Activated CD4-positive, alpha-beta memory T cell treated with anti-CD3 and anti-CD28 coated beads for 36 hours (primary cell): ENCODE measurements at regions not wholly inside any gene's neighbourhood (a gene's known extent, or its start where the extent isn't known, plus 50 kb on each side); places are given as distances from the start of the nearest gene placed in this dataset.
"Not testable (repeated sequence)": the region's sequence is repeated elsewhere in the genome, so short reads cannot be mapped to it uniquely, and the experiment has no call there.

Source experiments
- CTCF ChIA-PET: fragments of 350-600 bp; sonication (Branson Sonifier 250); formaldehyde crosslinking; loops from one replicate; lab custom pipeline; 2021; ENCODE audit warnings: antibody characterized with exemption, inconsistent platforms; lab: Charles Lee
- POLR2A ChIA-PET: fragments of 350-600 bp; sonication (Branson Sonifier 250); formaldehyde crosslinking; loops from one replicate; lab custom pipeline; 2021; ENCODE audit warnings: antibody characterized with exemption; lab: Charles Lee
- DNase-seq: peaks from one replicate; pipeline ENCODE4 v3.0.0-alpha.2; 2020
- H3K27ac Mint-ChIP-seq: one replicate; pipeline ENCODE4 v1.8.0; 2021; ENCODE audit warnings: mixed read lengths
- H3K27me3 Mint-ChIP-seq: one replicate; pipeline ENCODE4 v1.8.0; 2021; ENCODE audit warnings: mixed read lengths
- H3K36me3 Mint-ChIP-seq: one replicate; pipeline ENCODE4 v1.8.0; 2021; ENCODE audit warnings: mixed read lengths
- H3K4me1 Mint-ChIP-seq: one replicate; pipeline ENCODE4 v1.8.0; 2021; ENCODE audit warnings: low read depth, mixed read lengths
- H3K4me3 Mint-ChIP-seq: one replicate; pipeline ENCODE4 v1.8.0; 2021; ENCODE audit warnings: mild to moderate bottlenecking, mixed read lengths
- H3K9me3 Mint-ChIP-seq: one replicate; pipeline ENCODE4 v1.8.0; 2021; ENCODE audit warnings: mixed read lengths
- intact Hi-C: fragments of 100-400 bp; cut with micrococcal nuclease; formaldehyde crosslinking; loops from one replicate; pipeline ENCODE4 v1.15.1; 2023

GRCh38 chr10:28879246-28879645, 201.9 kb downstream of the BAMBI start:
- ChIA-PET CTCF (interaction anchor here (0.6 kb wide), 1 partner anchor 201 kb away, joined by 3 read pairs; no protein-coding TSS in a partner anchor), POLR2A (no interaction called here)
- H3K36me3 Mint-ChIP-seq, result no peaks in the 10 kb centered on the region
- H3K4me1 Mint-ChIP-seq, result no peaks in the 10 kb centered on the region
- H3K9me3 Mint-ChIP-seq, result no peaks in the 10 kb centered on the region
- peaks cover 6% of the 10 kb centered on the region for H3K27me3 Mint-ChIP-seq
- DNase-seq, result no peak
- intact Hi-C loops, result no loop called here
- H3K4me3 Mint-ChIP-seq, result no peak overlapping the region
- H3K27ac Mint-ChIP-seq, result no peak overlapping the region

- no peaks in the 10 kb centered on the region for H3K4me1 Mint-ChIP-seq
- H3K27ac Mint-ChIP-seq, result no peak overlapping the region
- no peaks in the 10 kb centered on the region for H3K9me3 Mint-ChIP-seq
- DNase-seq, result no peak
- intact Hi-C loops, result no loop called here
- ChIA-PET POLR2A (no interaction called here), CTCF (interaction anchor here (0.6 kb wide), 1 partner anchor 202 kb away, joined by 3 read pairs; no protein-coding TSS in a partner anchor)
- no peak overlapping the region for H3K4me3 Mint-ChIP-seq
- peaks cover 2% of the 10 kb centered on the region for H3K27me3 Mint-ChIP-seq
- H3K36me3 Mint-ChIP-seq, result no peaks in the 10 kb centered on the region
Observed at GRCh38 chr10:28879875-28880682, 202.8 kb downstream of the BAMBI start.

- H3K36me3 Mint-ChIP-seq, result no peaks in the 10 kb centered on the region
- POLR2A ChIA-PET, result no interaction called here
- intact Hi-C loops, result no loop called here
Observed at GRCh38 chr10:28880683-28880950, 203.3 kb downstream of the BAMBI start.

GRCh38 chr10:28881171-28881882, 204.0 kb downstream of the BAMBI start:
- H3K4me3 Mint-ChIP-seq, result no peak overlapping the region
- ChIA-PET POLR2A (no interaction called here), CTCF (no interaction called here)
- peaks cover 2% of the 10 kb centered on the region for H3K27me3 Mint-ChIP-seq
- no peaks in the 10 kb centered on the region for H3K4me1 Mint-ChIP-seq
- H3K36me3 Mint-ChIP-seq, result no peaks in the 10 kb centered on the region
- no peak overlapping the region for H3K27ac Mint-ChIP-seq
- intact Hi-C loops, result no loop called here
- no peaks in the 10 kb centered on the region for H3K9me3 Mint-ChIP-seq
- no peak for DNase-seq

More at GRCh38 chr10:28880683-28880950, 203.3 kb downstream of the BAMBI start:
- no peak for DNase-seq
- no peaks in the 10 kb centered on the region for H3K4me1 Mint-ChIP-seq
- peaks cover 2% of the 10 kb centered on the region for H3K27me3 Mint-ChIP-seq
- no peaks in the 10 kb centered on the region for H3K9me3 Mint-ChIP-seq
- no peak overlapping the region for H3K4me3 Mint-ChIP-seq
- no peak overlapping the region for H3K27ac Mint-ChIP-seq
- CTCF ChIA-PET, result no interaction called here

GRCh38 chr10:28883741-28884423, 206.6 kb downstream of the BAMBI start:
- POLR2A ChIA-PET, result no interaction called here
- H3K9me3 Mint-ChIP-seq, result no peaks in the 10 kb centered on the region

GRCh38 chr10:28890121-28890950, 213.0 kb downstream of the BAMBI start:
- ChIA-PET POLR2A (no interaction called here), CTCF (interaction anchor here (0.9 kb wide), 1 partner anchor 14 kb away, joined by 3 read pairs; no protein-coding TSS in a partner anchor)
- no peak overlapping the region for H3K4me3 Mint-ChIP-seq

More at GRCh38 chr10:28883741-28884423, 206.6 kb downstream of the BAMBI start:
- DNase-seq, result no peak
- intact Hi-C loops, result no loop called here
- Mint-ChIP-seq H3K36me3 (no peaks in the 10 kb centered on the region), H3K4me1 (no peaks in the 10 kb centered on the region), H3K4me3 (no peak overlapping the region), H3K27me3 (peaks cover 2% of the 10 kb centered on the region), H3K27ac (no peak overlapping the region)
- CTCF ChIA-PET, result no interaction called here

GRCh38 chr10:28891058-28891713, 213.9 kb downstream of the BAMBI start:
- Mint-ChIP-seq H3K9me3 (no peaks in the 10 kb centered on the region), H3K4me3 (no peak overlapping the region), H3K4me1 (no peaks in the 10 kb centered on the region), H3K27ac (no peak overlapping the region), H3K27me3 (no peaks in the 10 kb centered on the region), H3K36me3 (no peaks in the 10 kb centered on the region)
- ChIA-PET CTCF (no interaction called here), POLR2A (no interaction called here)
- no peak for DNase-seq
- intact Hi-C loops, result no loop called here

More at GRCh38 chr10:28890121-28890950, 213.0 kb downstream of the BAMBI start:
- intact Hi-C loops, result no loop called here
- DNase-seq, result no peak
- Mint-ChIP-seq H3K27me3 (no peaks in the 10 kb centered on the region), H3K36me3 (no peaks in the 10 kb centered on the region), H3K9me3 (no peaks in the 10 kb centered on the region), H3K27ac (no peak overlapping the region), H3K4me1 (no peaks in the 10 kb centered on the region)

- POLR2A ChIA-PET, result no interaction called here
- H3K27me3 Mint-ChIP-seq, result no peaks in the 10 kb centered on the region
Observed at GRCh38 chr10:28892818-28893547, 215.7 kb downstream of the BAMBI start.

GRCh38 chr10:28894146-28894545, 216.8 kb downstream of the BAMBI start:
- intact Hi-C loops, result no loop called here
- ChIA-PET POLR2A (no interaction called here), CTCF (no interaction called here)
- Mint-ChIP-seq H3K27ac (no peak overlapping the region), H3K4me3 (no peak overlapping the region), H3K36me3 (no peaks in the 10 kb centered on the region), H3K9me3 (no peaks in the 10 kb centered on the region), H3K4me1 (no peaks in the 10 kb centered on the region), H3K27me3 (no peaks in the 10 kb centered on the region)
- DNase-seq, result no peak

More at GRCh38 chr10:28892818-28893547, 215.7 kb downstream of the BAMBI start:
- Mint-ChIP-seq H3K9me3 (no peaks in the 10 kb centered on the region), H3K36me3 (no peaks in the 10 kb centered on the region), H3K4me3 (no peak overlapping the region), H3K4me1 (no peaks in the 10 kb centered on the region), H3K27ac (no peak overlapping the region)
- no peak for DNase-seq
- CTCF ChIA-PET, result no interaction called here
- intact Hi-C loops, result no loop called here

- H3K27me3 Mint-ChIP-seq, H3K27ac Mint-ChIP-seq, H3K9me3 Mint-ChIP-seq, CTCF ChIA-PET, H3K36me3 Mint-ChIP-seq, H3K4me3 Mint-ChIP-seq, DNase-seq, POLR2A ChIA-PET, intact Hi-C loops, H3K4me1 Mint-ChIP-seq: not testable (repeated sequence)
Observed at GRCh38 chr10:28895671-28896070, 218.3 kb downstream of the BAMBI start.
